HFFc6 (cell line): ENCODE measurements at regions not wholly inside any gene's neighbourhood (a gene's known extent, or its start where the extent isn't known, plus 50 kb on each side); places are given as distances from the start of the nearest gene placed in this dataset.

Experiments
- DNase-seq: peaks from one replicate; pipeline ENCODE4 v3.0.0-alpha.2; 2018
- H3K27ac Mint-ChIP-seq: 2 replicates; pipeline ENCODE4 v1.8.0; 2020; ENCODE audit warnings: mild to moderate bottlenecking, mixed read lengths
- H3K27me3 Mint-ChIP-seq: 2 replicates; pipeline ENCODE4 v1.8.0; 2021; ENCODE audit warnings: mild to moderate bottlenecking, moderate library complexity, mixed read lengths; ENCODE audit not compliant: insufficient read depth
- H3K36me3 Mint-ChIP-seq: 2 replicates; pipeline ENCODE4 v1.8.0; 2021; ENCODE audit warnings: low read depth, mixed read lengths
- H3K4me1 Mint-ChIP-seq: 2 replicates; pipeline ENCODE4 v1.8.0; 2020; ENCODE audit warnings: low read depth, mixed read lengths
- H3K4me3 Mint-ChIP-seq: 2 replicates; pipeline ENCODE4 v1.8.0; 2020; ENCODE audit warnings: mild to moderate bottlenecking, moderate library complexity, mixed read lengths
- H3K9me3 Mint-ChIP-seq: 2 replicates; pipeline ENCODE4 v1.8.0; 2020; ENCODE audit warnings: mild to moderate bottlenecking, mixed read lengths
- CTCF ChIP-seq: fragments of 200-600 bp; sonication (generic); IDR thresholded peaks from 2 replicates; pipeline ENCODE4 v1.5.0; 2021; ENCODE audit warnings: antibody characterized with exemption, mild to moderate bottlenecking

DNA sequence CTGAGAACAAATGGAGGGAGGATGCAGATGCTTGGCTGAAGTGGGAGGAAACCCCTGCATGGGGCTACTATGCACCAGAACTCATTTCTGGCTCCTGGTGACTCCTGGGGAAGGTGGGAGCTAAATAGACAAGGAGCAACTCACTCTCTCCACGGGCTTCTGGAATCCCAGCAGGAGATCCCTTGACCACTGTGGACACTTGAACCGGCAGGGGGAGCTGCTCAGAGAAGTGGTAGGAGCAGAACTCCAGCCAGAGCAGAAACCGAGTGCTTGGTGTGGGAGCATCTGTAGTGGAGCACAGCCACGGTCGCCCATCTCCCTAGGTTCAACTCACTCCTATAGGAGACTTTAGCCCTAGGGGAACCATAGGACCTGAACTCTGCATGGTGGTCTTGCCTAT, 205.6 kb upstream of the GJB5 start:
- Mint-ChIP-seq H3K27ac (no peak overlapping the region), H3K9me3 (peaks cover 76% of the 10 kb centered on the region), H3K27me3 (no peaks in the 10 kb centered on the region; the same call in none of the 2 replicates), H3K4me1 (no peaks in the 10 kb centered on the region), H3K36me3 (peaks cover 7% of the 10 kb centered on the region; the same call in 1 of the 2 replicates), H3K4me3 (no peak overlapping the region)
- TF ChIP-seq CTCF, result no peak
- DNase-seq, result no peak

DNA sequence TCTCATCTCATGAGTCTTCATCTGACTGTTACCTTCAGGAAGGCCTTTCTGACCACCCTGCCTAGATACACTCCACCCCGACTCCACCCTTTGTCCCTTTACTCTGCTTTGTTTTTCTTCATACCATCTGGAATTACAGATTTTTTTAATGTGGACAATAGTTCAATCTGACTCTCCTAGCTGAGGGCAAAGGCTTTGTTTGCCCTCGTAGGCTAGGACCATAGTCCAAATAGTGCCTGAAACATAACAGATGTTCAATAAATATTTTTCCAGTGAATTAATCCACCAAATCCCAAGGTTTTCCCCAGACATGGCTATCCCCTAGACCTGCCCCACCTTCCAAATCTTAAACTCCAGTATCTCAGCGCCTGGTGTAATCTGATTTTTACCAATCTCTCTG, 176.5 kb upstream of the GJB5 start:
- no peak overlapping the region for H3K27ac Mint-ChIP-seq
- peaks cover under 1% of the 10 kb centered on the region; the same call in 1 of the 2 replicates for H3K36me3 Mint-ChIP-seq
- H3K9me3 Mint-ChIP-seq, result peaks cover 53% of the 10 kb centered on the region
- H3K27me3 Mint-ChIP-seq, result no peaks in the 10 kb centered on the region; the same call in 1 of the 2 replicates
- H3K4me3 Mint-ChIP-seq, result no peak overlapping the region
- no peak for TF ChIP-seq CTCF
- H3K4me1 Mint-ChIP-seq, result no peaks in the 10 kb centered on the region
- no peak for DNase-seq

DNA sequence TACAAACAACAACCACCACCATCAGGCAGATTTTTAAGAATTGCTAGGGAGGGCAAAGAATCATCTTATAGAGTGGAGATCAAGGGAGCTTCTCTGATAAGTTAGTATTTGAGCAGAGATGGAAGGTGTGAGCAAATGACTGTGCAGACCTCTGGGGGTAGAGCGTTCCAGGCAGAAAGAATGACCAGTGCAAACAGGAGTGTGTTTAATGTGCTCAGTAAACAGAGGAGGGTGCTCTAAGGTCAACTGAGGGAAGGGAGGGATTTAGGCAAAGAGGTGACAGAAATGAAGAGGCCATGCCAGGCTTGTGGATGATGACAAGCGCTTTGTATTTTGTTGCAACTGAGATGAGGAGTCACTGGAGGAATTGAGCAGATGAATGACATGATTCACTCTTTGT, 172.5 kb upstream of the GJB5 start:
- no peaks in the 10 kb centered on the region for H3K36me3 Mint-ChIP-seq
- H3K4me3 Mint-ChIP-seq, result no peak overlapping the region
- H3K9me3 Mint-ChIP-seq, result peaks cover 36% of the 10 kb centered on the region
- no peak for TF ChIP-seq CTCF
- H3K27me3 Mint-ChIP-seq, result peaks cover 1% of the 10 kb centered on the region
- H3K4me1 Mint-ChIP-seq, result no peaks in the 10 kb centered on the region
- H3K27ac Mint-ChIP-seq, result no peak overlapping the region
- DNase-seq, result no peak

- Mint-ChIP-seq H3K36me3 (no peaks in the 10 kb centered on the region), H3K4me3 (no peak overlapping the region), H3K27ac (no peak overlapping the region), H3K27me3 (peaks cover 1% of the 10 kb centered on the region), H3K4me1 (no peaks in the 10 kb centered on the region), H3K9me3 (peaks cover 37% of the 10 kb centered on the region)
- TF ChIP-seq CTCF, result no peak
- no peak for DNase-seq
These were observed 167.1 kb upstream of the GJB5 start for GRCh38 chr1:34587761-34588160.

DNA sequence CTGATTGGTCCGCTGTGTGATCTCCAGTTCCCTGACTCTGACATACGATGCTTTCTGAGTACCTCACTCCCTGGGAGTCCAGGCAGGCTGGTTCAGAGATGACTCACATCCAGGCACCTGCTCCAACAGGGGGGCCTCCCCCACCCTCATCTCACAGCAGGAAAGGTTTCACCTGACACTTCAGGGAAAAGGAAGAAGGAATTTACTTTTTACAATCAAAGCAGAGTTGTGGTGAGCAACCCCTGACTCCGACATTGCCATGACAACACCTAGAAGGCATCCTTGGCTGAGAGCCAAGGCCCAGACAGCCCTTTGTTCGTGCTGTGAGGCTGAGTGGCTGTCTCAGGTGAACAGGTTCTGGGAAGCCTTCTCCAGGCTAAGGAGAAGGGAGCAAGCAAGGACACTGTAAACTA, 164.6 kb upstream of the GJB5 start:
- TF ChIP-seq CTCF, result no peak
- Mint-ChIP-seq H3K4me1 (no peaks in the 10 kb centered on the region), H3K27me3 (peaks cover 1% of the 10 kb centered on the region), H3K27ac (no peak overlapping the region; the same call in 1 of the 2 replicates), H3K36me3 (no peaks in the 10 kb centered on the region), H3K9me3 (peaks cover 39% of the 10 kb centered on the region), H3K4me3 (no peak overlapping the region)
- DNase-seq, result no peak
